ENCODE measurements at regions not wholly inside any gene's neighbourhood (a gene's known extent, or its start where the extent isn't known, plus 50 kb on each side); places are given as distances from the start of the nearest gene placed in this dataset.

GRCh38 chr1:170800812-170801211 is 134.5 kb upstream of the MROH9 start:
- H3K36me3 ChIP-seq: no peaks in the 10 kb centered on the region
- H3K4me3 ChIP-seq: no peak overlapping the region
- no peak for TF ChIP-seq CTCF (IDR thresholded peaks at IDR 0.05)
- no peak for TF ChIP-seq POLR2A (IDR thresholded peaks at IDR 0.05)
- TF ChIP-seq POLR2AphosphoS5 (IDR thresholded peaks at IDR 0.05): no peak
- no peak for TF ChIP-seq EP300 (IDR thresholded peaks at IDR 0.05)
- 79 to 83% methylated on average over 6 of the region's 6 CpGs for WGBS, 2 donors
- H3K4me1 ChIP-seq: no peaks in the 10 kb centered on the region
- H3K9me3 ChIP-seq: no peaks in the 10 kb centered on the region
- no peaks in the 10 kb centered on the region for H3K27me3 ChIP-seq
- no peak for DNase-seq
- intact Hi-C loops (cut with DNase I): no loop called here
- H3K27ac ChIP-seq: no peak overlapping the region

- intact Hi-C loops (cut with DNase I): no loop called here
- Histone ChIP-seq H3K27me3 (no peaks in the 10 kb centered on the region), H3K27ac (no peak overlapping the region), H3K36me3 (no peaks in the 10 kb centered on the region), H3K4me3 (no peak overlapping the region), H3K9me3 (no peaks in the 10 kb centered on the region), H3K4me1 (no peaks in the 10 kb centered on the region)
- 93 to 100% methylated on average over 1 of the region's 1 CpG for WGBS, 2 donors
- no peak for DNase-seq
- TF ChIP-seq POLR2AphosphoS5 (IDR thresholded peaks at IDR 0.05): no peak
- TF ChIP-seq EP300 (IDR thresholded peaks at IDR 0.05): no peak
- TF ChIP-seq POLR2A (IDR thresholded peaks at IDR 0.05): no peak
- no peak for TF ChIP-seq CTCF (IDR thresholded peaks at IDR 0.05)
These were observed 131.6 kb upstream of the MROH9 start for GRCh38 chr1:170803711-170804110.

GRCh38 chr1:170804419-170804818 is 130.9 kb upstream of the MROH9 start:
- intact Hi-C loops (cut with DNase I): no loop called here
- Histone ChIP-seq H3K27ac (no peak overlapping the region), H3K4me1 (no peaks in the 10 kb centered on the region), H3K4me3 (no peak overlapping the region), H3K9me3 (no peaks in the 10 kb centered on the region), H3K36me3 (no peaks in the 10 kb centered on the region), H3K27me3 (no peaks in the 10 kb centered on the region)
- no peak for TF ChIP-seq EP300 (IDR thresholded peaks at IDR 0.05)
- TF ChIP-seq CTCF (IDR thresholded peaks at IDR 0.05): no peak
- no peak for TF ChIP-seq POLR2A (IDR thresholded peaks at IDR 0.05)
- TF ChIP-seq POLR2AphosphoS5 (IDR thresholded peaks at IDR 0.05): no peak
- no peak for DNase-seq

- Histone ChIP-seq H3K4me1 (no peaks in the 10 kb centered on the region), H3K9me3 (no peaks in the 10 kb centered on the region), H3K36me3 (no peaks in the 10 kb centered on the region), H3K4me3 (no peak overlapping the region), H3K27me3 (no peaks in the 10 kb centered on the region), H3K27ac (no peak overlapping the region)
- no peak for TF ChIP-seq EP300 (IDR thresholded peaks at IDR 0.05)
- TF ChIP-seq CTCF (IDR thresholded peaks at IDR 0.05): no peak
- TF ChIP-seq POLR2AphosphoS5 (IDR thresholded peaks at IDR 0.05): no peak
- no peak for TF ChIP-seq POLR2A (IDR thresholded peaks at IDR 0.05)
- DNase-seq: no peak
- WGBS, 2 donors: 89% methylated on average over 4 of the region's 4 CpGs
- intact Hi-C loops (cut with DNase I): no loop called here
These were observed 130.5 kb upstream of the MROH9 start for GRCh38 chr1:170804879-170805278.

GRCh38 chr1:170806961-170807360 is 128.4 kb upstream of the MROH9 start:
- DNase-seq: no peak
- 82 to 89% methylated on average over 3 of the region's 3 CpGs for WGBS, 2 donors
- intact Hi-C loops (cut with DNase I): no loop called here
- H3K36me3 ChIP-seq: no peaks in the 10 kb centered on the region
- no peak overlapping the region for H3K27ac ChIP-seq
- H3K9me3 ChIP-seq: no peaks in the 10 kb centered on the region
- TF ChIP-seq POLR2AphosphoS5 (IDR thresholded peaks at IDR 0.05) (no peak), EP300 (IDR thresholded peaks at IDR 0.05) (no peak), POLR2A (IDR thresholded peaks at IDR 0.05) (no peak), CTCF (IDR thresholded peaks at IDR 0.05) (no peak)
- H3K4me1 ChIP-seq: no peaks in the 10 kb centered on the region
- H3K27me3 ChIP-seq: no peaks in the 10 kb centered on the region
- no peak overlapping the region for H3K4me3 ChIP-seq
